ENCODE measurements at regions not wholly inside any gene's neighbourhood (a gene's known extent, or its start where the extent isn't known, plus 50 kb on each side); places are given as distances from the start of the nearest gene placed in this dataset.

DNA sequence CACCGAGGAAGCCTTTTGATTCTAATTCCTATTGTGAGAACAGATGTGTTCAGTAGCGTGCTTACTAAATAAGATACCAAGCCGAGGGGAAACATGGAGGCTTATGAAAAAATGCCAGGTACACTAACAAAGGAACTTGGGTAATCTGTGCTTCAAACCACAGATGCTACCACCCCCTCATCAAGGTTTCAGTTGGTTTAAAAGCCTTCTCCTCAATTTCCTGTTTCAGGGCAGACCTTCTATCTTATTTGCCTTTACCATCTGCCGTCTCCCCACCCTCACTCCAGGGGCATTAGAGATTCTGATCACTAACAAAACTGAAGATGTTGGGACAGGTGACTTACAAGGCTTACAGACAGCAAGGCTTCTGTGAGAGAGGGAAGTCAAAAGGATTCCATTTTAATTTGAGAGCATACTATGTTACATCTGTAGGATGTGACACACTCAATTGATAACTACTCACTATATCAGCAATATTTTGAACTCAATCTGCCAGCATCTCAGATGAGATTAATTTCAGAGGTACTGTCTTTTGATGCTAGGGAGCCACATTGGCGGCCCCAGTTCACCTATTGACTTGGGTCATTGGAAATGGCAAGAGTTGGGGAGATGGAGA lies 60.6 kb upstream of the PLCL2 start:
- peak; percentile 98 for DNase-seq (ENCODE audit: low read depth, low spot score)
- H3K4me3 ChIP-seq (ENCODE audit: low read length) = no peak overlapping the region

DNA sequence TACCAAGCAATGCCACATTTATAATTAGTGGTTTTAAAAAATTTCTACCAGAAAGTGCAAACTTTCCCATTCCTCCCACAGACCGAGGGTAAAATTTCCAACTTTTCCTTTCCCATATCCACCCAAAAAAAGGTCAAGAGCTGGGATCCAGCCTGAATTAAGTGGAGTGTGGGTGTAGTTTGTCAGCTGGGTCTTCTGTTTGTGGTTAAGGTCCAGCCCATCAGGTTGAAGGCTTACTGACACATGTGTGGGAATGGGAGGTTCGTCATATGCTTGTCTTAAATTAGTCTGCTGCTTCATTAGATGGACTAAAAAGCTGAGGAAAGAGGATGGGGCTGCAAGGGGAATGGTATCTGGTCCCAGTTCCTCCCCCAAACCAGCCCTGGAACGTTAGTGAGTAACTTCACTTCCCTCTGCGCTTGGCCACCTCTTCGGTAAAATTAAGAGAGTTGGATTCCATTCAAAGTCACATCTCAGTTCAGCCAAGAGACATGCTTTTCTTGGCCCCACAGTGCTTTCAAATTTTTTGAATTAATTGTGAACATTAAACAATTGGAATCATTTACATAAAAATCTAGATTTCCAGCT lies 59.0 kb upstream of the PLCL2 start:
- H3K4me3 ChIP-seq (ENCODE audit: low read length) = no peak overlapping the region
- DNase-seq (ENCODE audit: low read depth, low spot score) = no peak

DNA sequence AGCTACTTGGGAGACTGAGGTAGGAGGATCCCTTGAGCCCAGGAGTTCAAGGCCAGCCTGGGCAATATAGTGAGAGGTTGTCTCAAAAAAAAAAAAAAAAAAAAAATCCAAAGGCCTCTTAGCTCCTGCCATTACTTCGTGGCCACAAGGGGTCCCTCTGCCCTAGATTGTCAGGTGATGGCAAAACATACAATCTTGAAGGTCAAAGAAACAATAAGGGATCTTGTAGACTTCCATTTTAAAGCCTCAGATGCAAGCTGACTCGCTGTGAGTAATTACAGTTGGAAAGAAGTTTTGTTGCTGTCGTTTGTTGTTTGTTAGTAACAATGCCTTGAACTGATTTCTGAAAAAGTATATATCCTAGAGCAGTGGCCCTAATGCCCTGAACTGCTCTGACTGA lies 55.9 kb upstream of the PLCL2 start:
- DNase-seq (ENCODE audit: low read depth, low spot score) = peak; percentile 48
- no peak overlapping the region for H3K4me3 ChIP-seq (ENCODE audit: low read length)

DNA sequence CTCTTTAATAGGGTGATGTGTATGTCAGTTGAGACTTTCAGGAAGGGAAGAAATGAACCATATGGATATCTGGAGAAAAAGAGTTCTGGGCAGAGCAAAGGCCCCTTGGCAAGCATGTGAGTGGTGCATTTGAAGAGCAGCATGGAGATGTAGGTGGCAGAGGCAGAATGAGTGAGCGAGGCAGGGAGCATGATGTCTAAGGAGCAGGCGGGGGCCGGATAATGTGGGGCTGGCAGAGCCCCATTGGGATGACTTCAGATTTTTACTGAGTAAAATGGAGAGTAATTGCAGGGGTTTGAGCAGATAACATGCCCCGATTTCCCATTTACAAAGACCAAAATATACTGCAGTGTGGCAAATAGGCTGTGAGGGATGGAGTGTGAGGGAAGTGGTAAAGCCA lies 52.9 kb upstream of the PLCL2 start:
- no peak overlapping the region for H3K4me3 ChIP-seq (ENCODE audit: low read length)
- DNase-seq (ENCODE audit: low read depth, low spot score) = no peak

DNA sequence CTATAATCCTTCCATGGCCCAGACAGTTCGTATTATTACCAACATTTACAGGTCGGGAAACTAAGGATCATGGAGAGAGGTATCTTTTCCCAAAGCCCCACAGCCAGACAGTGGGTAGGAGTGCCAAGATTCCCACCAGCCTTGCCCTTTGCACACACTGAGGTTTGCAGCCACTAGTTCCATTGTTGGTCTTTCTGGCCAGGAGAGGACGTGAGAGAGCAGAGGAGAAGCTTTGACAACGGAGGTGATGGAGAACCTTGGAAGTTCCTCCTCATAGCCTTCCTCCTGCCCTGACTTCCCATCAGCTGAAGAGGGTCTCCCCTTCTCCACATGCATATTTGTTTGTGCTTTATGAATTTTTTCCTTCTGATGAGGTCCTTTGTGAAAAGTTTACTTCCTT lies 50.5 kb upstream of the PLCL2 start:
- no peak for DNase-seq (ENCODE audit: low read depth, low spot score)
- H3K4me3 ChIP-seq (ENCODE audit: low read length) = no peak overlapping the region

DNA sequence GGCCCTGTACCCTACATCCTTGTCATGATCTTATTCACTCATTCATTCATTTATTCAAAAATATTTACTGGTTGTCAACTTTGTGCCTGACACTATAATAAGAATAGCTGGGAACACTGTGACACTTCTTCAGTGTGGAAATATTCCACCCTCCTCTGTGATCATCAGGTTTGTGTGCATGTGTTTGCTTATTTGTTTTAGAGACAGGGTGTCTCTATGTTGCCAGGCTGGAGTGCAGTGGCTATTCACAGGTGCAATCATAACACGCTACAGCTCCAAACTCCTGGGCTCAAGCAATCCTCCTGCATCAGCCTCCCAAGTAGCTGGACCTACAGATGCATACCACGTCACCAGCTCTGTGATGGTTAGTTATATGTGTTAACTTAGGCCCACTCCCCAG lies 50.0 kb upstream of the PLCL2 start:
- DNase-seq (ENCODE audit: low read depth, low spot score) = no peak
- no peak overlapping the region for H3K4me3 ChIP-seq (ENCODE audit: low read length)
